Transverse colon (tissue), 4 donors: ENCODE measurements at regions not wholly inside any gene's neighbourhood (a gene's known extent, or its start where the extent isn't known, plus 50 kb on each side); places are given as distances from the start of the nearest gene placed in this dataset.

ENCODE experiments used
- EP300 ChIP-seq: sonication (generic); formaldehyde crosslinking; IDR thresholded peaks from one replicate; pipeline ENCODE4 v1.6.1; 2017; ENCODE audit warnings: antibody characterized with exemption, low read depth
- POLR2A ChIP-seq: fragments of 450-650 bp; IDR thresholded peaks from one replicate; pipeline ENCODE4 v1.6.1; 2016; ENCODE audit warnings: antibody characterized with exemption, mild to moderate bottlenecking, moderate library complexity
- POLR2AphosphoS5 ChIP-seq, 3 donors: sonication (generic); formaldehyde crosslinking; IDR thresholded peaks; one replicate each; pipeline ENCODE4 v1.6.1; 2016; ENCODE audit warnings: antibody characterized with exemption in 3 of 3
- TF ChIP-seq, protein P1 (sequence below), 5 experiments: fragments of 200-600 bp in 3 of 5; fragments of 450-650 bp in 2 of 5; sonication (generic) in 3 of 5; IDR thresholded peaks; 1 replicate in 2 of 5; 2 replicates in 3 of 5; pipeline ENCODE4 v1.5.1; 2016 to 2017; ENCODE audit warnings: antibody characterized with exemption in 5 of 5, inconsistent platforms in 3 of 5, mild to moderate bottlenecking in 2 of 5, moderate library complexity in 1 of 5

DNA sequence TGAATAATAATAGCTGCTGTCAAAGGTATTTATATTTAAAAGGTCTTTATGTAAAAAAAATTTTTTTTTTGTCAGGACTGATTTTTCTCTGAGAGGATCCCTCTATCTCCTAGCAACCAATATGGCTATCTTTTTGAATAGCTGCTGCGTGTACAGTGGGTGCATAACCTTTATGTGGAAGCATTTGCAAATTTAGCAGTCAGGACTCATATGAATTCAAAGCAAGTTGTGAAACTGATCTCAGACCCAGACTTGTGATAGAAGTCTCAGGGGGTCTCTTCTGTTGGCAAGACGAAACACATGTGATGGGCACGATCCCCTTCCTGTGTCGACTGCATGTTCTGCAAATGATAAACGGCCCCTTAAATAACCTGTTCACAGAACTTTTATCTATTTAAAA is 114.1 kb upstream of the ARGLU1 start:
- TF ChIP-seq POLR2A = no peak
- TF ChIP-seq, protein P1, sequence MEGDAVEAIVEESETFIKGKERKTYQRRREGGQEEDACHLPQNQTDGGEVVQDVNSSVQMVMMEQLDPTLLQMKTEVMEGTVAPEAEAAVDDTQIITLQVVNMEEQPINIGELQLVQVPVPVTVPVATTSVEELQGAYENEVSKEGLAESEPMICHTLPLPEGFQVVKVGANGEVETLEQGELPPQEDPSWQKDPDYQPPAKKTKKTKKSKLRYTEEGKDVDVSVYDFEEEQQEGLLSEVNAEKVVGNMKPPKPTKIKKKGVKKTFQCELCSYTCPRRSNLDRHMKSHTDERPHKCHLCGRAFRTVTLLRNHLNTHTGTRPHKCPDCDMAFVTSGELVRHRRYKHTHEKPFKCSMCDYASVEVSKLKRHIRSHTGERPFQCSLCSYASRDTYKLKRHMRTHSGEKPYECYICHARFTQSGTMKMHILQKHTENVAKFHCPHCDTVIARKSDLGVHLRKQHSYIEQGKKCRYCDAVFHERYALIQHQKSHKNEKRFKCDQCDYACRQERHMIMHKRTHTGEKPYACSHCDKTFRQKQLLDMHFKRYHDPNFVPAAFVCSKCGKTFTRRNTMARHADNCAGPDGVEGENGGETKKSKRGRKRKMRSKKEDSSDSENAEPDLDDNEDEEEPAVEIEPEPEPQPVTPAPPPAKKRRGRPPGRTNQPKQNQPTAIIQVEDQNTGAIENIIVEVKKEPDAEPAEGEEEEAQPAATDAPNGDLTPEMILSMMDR (IDR thresholded peaks at IDR 0.05) = no peak
- TF ChIP-seq POLR2AphosphoS5 (IDR thresholded peaks at IDR 0.05) = no peak
- TF ChIP-seq EP300 = no peak
